SK-N-SH treated with all-trans-retinoic acid at 6 μM for 48 hours (cell line): ENCODE measurements at regions not wholly inside any gene's neighbourhood (a gene's known extent, or its start where the extent isn't known, plus 50 kb on each side); places are given as distances from the start of the nearest gene placed in this dataset.
A peak's percentile ranks its signal among the peaks of the same experiment; 100 is the strongest.
"Not testable (repeated sequence)": the region's sequence is repeated elsewhere in the genome, so short reads cannot be mapped to it uniquely, and the experiment has no call there.

Experiments
- ATAC-seq: fragments of 200-7000 bp; cut with Tn5 transposase; 3 replicates; pipeline ENCODE4 v1.9.1; 2020; ENCODE audit warnings: mild to moderate bottlenecking, moderate library complexity
- BACH2 ChIP-seq: fragments of 250-450 bp; sonication (Bioruptor Pico); IDR thresholded peaks from 2 replicates; pipeline ENCODE4 v1.9.0; 2021; ENCODE audit warnings: mild to moderate bottlenecking, borderline replicate concordance
- CSDC2 ChIP-seq: fragments of 250-450 bp; sonication (Bioruptor Pico); IDR thresholded peaks from 2 replicates; pipeline ENCODE4 v1.5.0; 2020; ENCODE audit warnings: mild to moderate bottlenecking, moderate library complexity
- CSRNP3 ChIP-seq: fragments of 250-450 bp; sonication (Bioruptor Pico); IDR thresholded peaks from 2 replicates; pipeline ENCODE4 v1.5.1; 2021; ENCODE audit warnings: mild to moderate bottlenecking, moderate library complexity
- GLIS3 ChIP-seq: fragments of 250-450 bp; sonication (Bioruptor Pico); IDR thresholded peaks from 2 replicates; pipeline ENCODE4 v1.5.0; 2020; ENCODE audit warnings: mild to moderate bottlenecking, moderate library complexity
- ISL1 ChIP-seq: fragments of 250-450 bp; sonication (Bioruptor Pico); IDR thresholded peaks from 2 replicates; pipeline ENCODE4 v2.1.2; 2022; ENCODE audit warnings: mild to moderate bottlenecking, moderate library complexity
- PATZ1 ChIP-seq: fragments of 250-450 bp; sonication (Bioruptor Pico); IDR thresholded peaks from 2 replicates; pipeline ENCODE4 v1.8.0; 2020; ENCODE audit warnings: mild to moderate bottlenecking, moderate library complexity, borderline replicate concordance
- POU6F1 ChIP-seq: fragments of 250-450 bp; sonication (Bioruptor Pico); IDR thresholded peaks from 2 replicates; pipeline ENCODE4 v1.8.0; 2021; ENCODE audit warnings: low read depth, mild to moderate bottlenecking, moderate library complexity, borderline replicate concordance
- PPARA ChIP-seq: fragments of 250-450 bp; sonication (Bioruptor Pico); IDR thresholded peaks from 2 replicates; pipeline ENCODE4 v1.5.0; 2020; ENCODE audit warnings: mild to moderate bottlenecking, borderline replicate concordance
- RARB ChIP-seq: fragments of 250-450 bp; sonication (Bioruptor Pico); IDR thresholded peaks from 2 replicates; pipeline ENCODE4 v1.8.0; 2021; ENCODE audit warnings: mild to moderate bottlenecking, moderate library complexity
- SNAI2 ChIP-seq: fragments of 250-450 bp; sonication (Bioruptor Pico); IDR thresholded peaks from 2 replicates; pipeline ENCODE4 v1.5.0; 2020; ENCODE audit warnings: mild to moderate bottlenecking, moderate library complexity
- TCF4 ChIP-seq: fragments of 250-450 bp; sonication (Bioruptor Pico); IDR thresholded peaks from 2 replicates; pipeline ENCODE4 v1.8.0; 2021; ENCODE audit warnings: mild to moderate bottlenecking, moderate library complexity, borderline replicate concordance
- TOX ChIP-seq: fragments of 250-450 bp; sonication (Bioruptor Pico); IDR thresholded peaks from 2 replicates; pipeline ENCODE4 v1.8.0; 2021; ENCODE audit warnings: mild to moderate bottlenecking, moderate library complexity, borderline replicate concordance
- ZFP3 ChIP-seq: fragments of 250-450 bp; sonication (Bioruptor Pico); IDR thresholded peaks from 2 replicates; pipeline ENCODE4 v1.5.0; 2020; ENCODE audit warnings: mild to moderate bottlenecking, moderate library complexity
- ZFP30 ChIP-seq: fragments of 450-650 bp; formaldehyde crosslinking; IDR thresholded peaks from 2 replicates; pipeline ENCODE4 v1.5.0; 2022; ENCODE audit warnings: mild to moderate bottlenecking, moderate library complexity
- ZNF565 ChIP-seq: fragments of 450-650 bp; formaldehyde crosslinking; conservative IDR thresholded peaks from 2 replicates; pipeline ENCODE4 v1.5.0; 2020; ENCODE audit warnings: low read depth, mild to moderate bottlenecking, moderate library complexity
- ZNF70 ChIP-seq: fragments of 450-650 bp; formaldehyde crosslinking; IDR thresholded peaks from 2 replicates; pipeline ENCODE4 v1.5.0; 2020; ENCODE audit warnings: mild to moderate bottlenecking, moderate library complexity
- ZNF8 ChIP-seq: fragments of 450-650 bp; formaldehyde crosslinking; IDR thresholded peaks from 2 replicates; pipeline ENCODE4 v1.5.0; 2020; ENCODE audit warnings: mild to moderate bottlenecking, moderate library complexity

GRCh38 chr5:92022415-92023140, 639.5 kb upstream of the ARRDC3 start:
- no peak for TF ChIP-seq ZNF565 (CRISPR knock-in tag)
- TF ChIP-seq POU6F1 (CRISPR knock-in tag): no peak
- no peak for TF ChIP-seq PATZ1 (CRISPR knock-in tag)
- ATAC-seq: no peak

GRCh38 chr5:92019376-92019990, 636.4 kb upstream of the ARRDC3 start:
- ATAC-seq: peak; percentile 82
- TF ChIP-seq ZFP30 (CRISPR knock-in tag): no peak
- peak; percentile 38; the same call in 1 of the 2 replicates for TF ChIP-seq ISL1 (CRISPR knock-in tag)

- ATAC-seq: peak; percentile 90
- TF ChIP-seq ZNF70 (CRISPR knock-in tag) (no peak), TCF4 (CRISPR knock-in tag) (no peak), PATZ1 (CRISPR knock-in tag) (no peak), CSRNP3 (CRISPR knock-in tag) (no peak), BACH2 (no peak), POU6F1 (CRISPR knock-in tag) (no peak), ISL1 (CRISPR knock-in tag) (peak; percentile 89), RARB (CRISPR knock-in tag) (no peak), TOX (peak; percentile 75), ZFP3 (no peak)
Observed at GRCh38 chr5:92017776-92018175, 634.7 kb upstream of the ARRDC3 start.

GRCh38 chr5:92011845-92012244, 628.7 kb upstream of the ARRDC3 start:
- not testable (repeated sequence) for ATAC-seq

- TF ChIP-seq RARB (CRISPR knock-in tag) (no peak), GLIS3 (CRISPR knock-in tag) (no peak), ZNF8 (no peak), CSDC2 (no peak), BACH2 (no peak), TOX (no peak), ISL1 (CRISPR knock-in tag) (no peak), SNAI2 (CRISPR knock-in tag) (no peak), PPARA (CRISPR knock-in tag) (no peak), ZNF70 (CRISPR knock-in tag) (no peak)
- no peak for ATAC-seq
Observed at GRCh38 chr5:92003806-92004205, 620.7 kb upstream of the ARRDC3 start.
